GM23338 (cell line): ENCODE measurements at regions not wholly inside any gene's neighbourhood (a gene's known extent, or its start where the extent isn't known, plus 50 kb on each side); places are given as distances from the start of the nearest gene placed in this dataset.

ENCODE experiments used
- ATAC-seq: fragments of 200-7000 bp; cut with Tn5 transposase; 3 replicates; pipeline ENCODE4 v1.9.1; 2020
- DNase-seq: peaks from one replicate; pipeline ENCODE4 v3.0.0-alpha.2; 2015; ENCODE audit warnings: low spot score
- H2AFZ ChIP-seq: fragments of 200-600 bp; sonication (generic); 2 replicates; pipeline ENCODE4 v1.8.0; 2016; ENCODE audit warnings: antibody characterized with exemption, mild to moderate bottlenecking, moderate library complexity
- H3F3A ChIP-seq: fragments of 200-600 bp; sonication (generic); replicated peaks from 2 replicates; pipeline ENCODE4 v1.8.0; 2017; ENCODE audit warnings: antibody characterized with exemption, mixed run types, low read depth
- H3K27ac ChIP-seq: fragments of 200-600 bp; sonication (generic); 2 replicates; pipeline ENCODE4 v1.6.1; 2016; ENCODE audit warnings: low read depth
- H3K27me3 ChIP-seq: fragments of 200-600 bp; sonication (generic); 2 replicates; pipeline ENCODE4 v1.8.0; 2016; ENCODE audit warnings: mild to moderate bottlenecking, mixed run types, moderate library complexity; ENCODE audit not compliant: insufficient read depth
- H3K36me3 ChIP-seq: fragments of 200-600 bp; sonication (generic); 2 replicates; pipeline ENCODE4 v1.8.0; 2016; ENCODE audit warnings: mild to moderate bottlenecking; ENCODE audit not compliant: insufficient read depth
- H3K4me1 ChIP-seq: fragments of 200-600 bp; sonication (generic); 2 replicates; pipeline ENCODE4 v1.8.0; 2016; ENCODE audit warnings: mild to moderate bottlenecking, moderate library complexity; ENCODE audit not compliant: insufficient read depth
- H3K4me2 ChIP-seq: fragments of 200-600 bp; sonication (generic); 2 replicates; pipeline ENCODE4 v1.7.1; 2017; ENCODE audit warnings: mixed run types
- H3K4me3 ChIP-seq: fragments of 200-600 bp; sonication (generic); 2 replicates; pipeline ENCODE4 v1.6.1; 2016; ENCODE audit warnings: mixed run types
- H3K79me2 ChIP-seq: fragments of 200-600 bp; sonication (generic); replicated peaks from 2 replicates; pipeline ENCODE4 v1.8.0; 2017; ENCODE audit warnings: mild to moderate bottlenecking; ENCODE audit not compliant: insufficient read depth
- H3K9me2 ChIP-seq: fragments of 200-600 bp; sonication (generic); 2 replicates; pipeline ENCODE4 v1.8.0; 2017; ENCODE audit not compliant: insufficient read depth
- H4K20me1 ChIP-seq: fragments of 200-600 bp; sonication (generic); replicated peaks from 2 replicates; pipeline ENCODE4 v1.8.0; 2017; ENCODE audit warnings: mild to moderate bottlenecking; ENCODE audit not compliant: insufficient read depth
- H3K27ac Mint-ChIP-seq: 2 replicates; pipeline ENCODE4 v1.8.0; 2020; ENCODE audit warnings: inconsistent platforms, mild to moderate bottlenecking, moderate library complexity, mixed read lengths
- H3K27me3 Mint-ChIP-seq: 3 replicates; pipeline ENCODE4 v1.8.0; 2022; ENCODE audit warnings: low read depth, mild to moderate bottlenecking, moderate library complexity, mixed read lengths, inconsistent platforms; ENCODE audit not compliant: insufficient read depth, poor library complexity
- H3K36me3 Mint-ChIP-seq: 3 replicates; pipeline ENCODE4 v1.8.0; 2021; ENCODE audit warnings: low read depth, mild to moderate bottlenecking, inconsistent platforms, moderate library complexity, mixed read lengths
- H3K4me1 Mint-ChIP-seq: 3 replicates; pipeline ENCODE4 v1.8.0; 2020; ENCODE audit warnings: mild to moderate bottlenecking, inconsistent platforms, mixed read lengths
- H3K4me3 Mint-ChIP-seq: 3 replicates; pipeline ENCODE4 v1.8.0; 2021; ENCODE audit warnings: moderate library complexity, mild to moderate bottlenecking, inconsistent platforms, mixed read lengths
- H3K9me3 Mint-ChIP-seq: 3 replicates; pipeline ENCODE4 v1.8.0; 2020; ENCODE audit warnings: moderate library complexity, mild to moderate bottlenecking, inconsistent platforms, mixed read lengths
- CREB1 ChIP-seq: fragments of 250-450 bp; sonication (Bioruptor Pico); IDR thresholded peaks from 2 replicates; pipeline ENCODE4 v1.5.0; 2020; ENCODE audit warnings: low read depth, mild to moderate bottlenecking, moderate library complexity
- EZH2 ChIP-seq: fragments of 200-600 bp; sonication (generic); IDR thresholded peaks from one replicate; pipeline ENCODE4 v1.8.0; 2017; ENCODE audit warnings: antibody characterized with exemption, mild to moderate bottlenecking, low read depth; ENCODE audit not compliant: unreplicated experiment
- EZH2phosphoT487 ChIP-seq: fragments of 200-600 bp; sonication (generic); IDR thresholded peaks from one replicate; pipeline ENCODE4 v1.8.1; 2018; ENCODE audit warnings: antibody characterized with exemption; ENCODE audit not compliant: unreplicated experiment
- JUNB ChIP-seq: IDR thresholded peaks from one replicate; pipeline ENCODE4 v1.6.1; 2016; ENCODE audit warnings: antibody characterized with exemption; ENCODE audit not compliant: unreplicated experiment
- POLR2AphosphoS5 ChIP-seq: IDR thresholded peaks from 2 replicates; pipeline ENCODE4 v1.6.1; 2016; ENCODE audit warnings: antibody characterized with exemption, low read depth
- STAT1 ChIP-seq: IDR thresholded peaks from one replicate; pipeline ENCODE4 v1.6.1; 2016; ENCODE audit warnings: antibody characterized with exemption; ENCODE audit not compliant: unreplicated experiment
- ZNF331 ChIP-seq: fragments of 250-450 bp; sonication (Bioruptor Pico); IDR thresholded peaks from 2 replicates; pipeline ENCODE4 v1.5.0; 2020; ENCODE audit warnings: low read depth, mild to moderate bottlenecking, moderate library complexity
- TF ChIP-seq, protein P1 (sequence below), 2 experiments: fragments of 200-600 bp in 1 of 2; sonication (generic) in 1 of 2; conservative IDR thresholded peaks; 2 replicates each; pipeline versions ENCODE4 v1.5.1 to v1.6.1; 2016 to 2017; ENCODE audit warnings: antibody characterized with exemption in 2 of 2, low read depth in 2 of 2, mild to moderate bottlenecking in 2 of 2, moderate library complexity in 1 of 2
- TF ChIP-seq, protein P2 (sequence below): IDR thresholded peaks from 2 replicates; pipeline ENCODE4 v1.6.1; 2016; ENCODE audit warnings: antibody characterized with exemption
- TF ChIP-seq, protein P3 (sequence below): fragments of 250-450 bp; sonication (Bioruptor Pico); IDR thresholded peaks from 2 replicates; pipeline ENCODE4 v1.5.0; 2020; ENCODE audit warnings: mild to moderate bottlenecking, moderate library complexity
- TF ChIP-seq, protein P4 (sequence below): IDR thresholded peaks from one replicate; pipeline ENCODE4 v1.6.1; 2018; ENCODE audit warnings: antibody characterized with exemption; ENCODE audit not compliant: unreplicated experiment

DNA sequence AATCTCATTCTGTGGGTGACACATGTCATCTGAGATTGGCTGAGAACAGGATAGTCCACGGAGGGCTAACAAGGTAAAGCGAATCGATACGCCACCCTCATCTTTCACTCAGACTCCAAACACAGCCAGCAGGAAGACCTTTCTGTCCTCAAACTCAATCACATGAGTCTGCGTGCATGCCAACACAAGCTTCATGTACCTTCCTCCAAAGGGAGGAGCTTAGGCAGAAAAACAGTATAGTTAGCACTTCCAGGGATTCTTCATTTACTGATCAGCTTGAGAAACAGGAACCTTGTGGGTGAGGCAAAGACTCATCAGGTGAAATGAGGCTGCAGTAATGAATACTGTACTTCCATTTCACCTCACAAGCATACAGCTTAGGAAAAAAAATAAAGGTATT, 767.1 kb upstream of the API5 start (continued):
- TF ChIP-seq EZH2 (no peak), ZNF331 (no peak), CREB1 (CRISPR knock-in tag) (no peak)
- TF ChIP-seq, protein P1, sequence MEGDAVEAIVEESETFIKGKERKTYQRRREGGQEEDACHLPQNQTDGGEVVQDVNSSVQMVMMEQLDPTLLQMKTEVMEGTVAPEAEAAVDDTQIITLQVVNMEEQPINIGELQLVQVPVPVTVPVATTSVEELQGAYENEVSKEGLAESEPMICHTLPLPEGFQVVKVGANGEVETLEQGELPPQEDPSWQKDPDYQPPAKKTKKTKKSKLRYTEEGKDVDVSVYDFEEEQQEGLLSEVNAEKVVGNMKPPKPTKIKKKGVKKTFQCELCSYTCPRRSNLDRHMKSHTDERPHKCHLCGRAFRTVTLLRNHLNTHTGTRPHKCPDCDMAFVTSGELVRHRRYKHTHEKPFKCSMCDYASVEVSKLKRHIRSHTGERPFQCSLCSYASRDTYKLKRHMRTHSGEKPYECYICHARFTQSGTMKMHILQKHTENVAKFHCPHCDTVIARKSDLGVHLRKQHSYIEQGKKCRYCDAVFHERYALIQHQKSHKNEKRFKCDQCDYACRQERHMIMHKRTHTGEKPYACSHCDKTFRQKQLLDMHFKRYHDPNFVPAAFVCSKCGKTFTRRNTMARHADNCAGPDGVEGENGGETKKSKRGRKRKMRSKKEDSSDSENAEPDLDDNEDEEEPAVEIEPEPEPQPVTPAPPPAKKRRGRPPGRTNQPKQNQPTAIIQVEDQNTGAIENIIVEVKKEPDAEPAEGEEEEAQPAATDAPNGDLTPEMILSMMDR (conservative IDR thresholded peaks at IDR 0.05; ENCODE audit: low read depth in 2 of 2), result no peak

DNA sequence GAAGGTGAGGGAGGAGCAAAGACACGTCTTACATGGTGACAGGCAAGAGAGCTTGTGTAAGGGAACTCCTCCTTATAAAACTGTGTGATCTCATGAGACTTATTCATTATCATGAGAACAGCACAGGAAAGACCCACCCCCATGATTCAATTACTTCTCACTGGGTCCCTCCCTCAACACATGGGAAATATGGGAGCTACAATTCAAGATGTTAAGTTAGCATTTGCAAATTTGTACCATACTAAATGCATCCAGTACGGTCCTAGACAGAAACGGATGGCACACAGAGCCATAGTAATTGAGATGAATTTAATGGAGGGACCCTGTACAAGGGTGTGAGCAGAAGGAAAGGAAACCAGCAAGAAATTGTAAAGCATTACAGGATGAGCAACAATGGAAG, 765.8 kb upstream of the API5 start:
- ATAC-seq (no peak), DNase-seq (no peak)
- no peak overlapping the region for H3K27ac ChIP-seq
- H3K36me3 ChIP-seq, result no peaks in the 10 kb centered on the region
- Mint-ChIP-seq H3K4me3 (no peak overlapping the region), H3K4me1 (no peaks in the 10 kb centered on the region), H3K27me3 (no peaks in the 10 kb centered on the region), H3K27ac (no peak overlapping the region), H3K36me3 (no peaks in the 10 kb centered on the region; the same call in 2 of the 3 replicates), H3K9me3 (peaks cover 77% of the 10 kb centered on the region)
- no peaks in the 10 kb centered on the region for H3K79me2 ChIP-seq
- H3K4me3 ChIP-seq, result no peak overlapping the region
- H3K9me2 ChIP-seq, result no peaks in the 10 kb centered on the region
- H2AFZ ChIP-seq, result no peak overlapping the region
- H3K27me3 ChIP-seq, result no peaks in the 10 kb centered on the region
- H3F3A ChIP-seq, result no peaks in the 10 kb centered on the region
- H3K4me1 ChIP-seq, result no peaks in the 10 kb centered on the region
- no peak overlapping the region for H3K4me2 ChIP-seq
- no peaks in the 10 kb centered on the region for H4K20me1 ChIP-seq
- TF ChIP-seq POLR2AphosphoS5, result no peak
- no peak for TF ChIP-seq JUNB
- TF ChIP-seq EZH2phosphoT487, result no peak
- TF ChIP-seq, protein P1 (conservative IDR thresholded peaks at IDR 0.05; ENCODE audit: low read depth in 2 of 2), result no peak
- TF ChIP-seq, protein P2, sequence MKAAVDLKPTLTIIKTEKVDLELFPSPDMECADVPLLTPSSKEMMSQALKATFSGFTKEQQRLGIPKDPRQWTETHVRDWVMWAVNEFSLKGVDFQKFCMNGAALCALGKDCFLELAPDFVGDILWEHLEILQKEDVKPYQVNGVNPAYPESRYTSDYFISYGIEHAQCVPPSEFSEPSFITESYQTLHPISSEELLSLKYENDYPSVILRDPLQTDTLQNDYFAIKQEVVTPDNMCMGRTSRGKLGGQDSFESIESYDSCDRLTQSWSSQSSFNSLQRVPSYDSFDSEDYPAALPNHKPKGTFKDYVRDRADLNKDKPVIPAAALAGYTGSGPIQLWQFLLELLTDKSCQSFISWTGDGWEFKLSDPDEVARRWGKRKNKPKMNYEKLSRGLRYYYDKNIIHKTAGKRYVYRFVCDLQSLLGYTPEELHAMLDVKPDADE, result no peak
- TF ChIP-seq, protein P3, sequence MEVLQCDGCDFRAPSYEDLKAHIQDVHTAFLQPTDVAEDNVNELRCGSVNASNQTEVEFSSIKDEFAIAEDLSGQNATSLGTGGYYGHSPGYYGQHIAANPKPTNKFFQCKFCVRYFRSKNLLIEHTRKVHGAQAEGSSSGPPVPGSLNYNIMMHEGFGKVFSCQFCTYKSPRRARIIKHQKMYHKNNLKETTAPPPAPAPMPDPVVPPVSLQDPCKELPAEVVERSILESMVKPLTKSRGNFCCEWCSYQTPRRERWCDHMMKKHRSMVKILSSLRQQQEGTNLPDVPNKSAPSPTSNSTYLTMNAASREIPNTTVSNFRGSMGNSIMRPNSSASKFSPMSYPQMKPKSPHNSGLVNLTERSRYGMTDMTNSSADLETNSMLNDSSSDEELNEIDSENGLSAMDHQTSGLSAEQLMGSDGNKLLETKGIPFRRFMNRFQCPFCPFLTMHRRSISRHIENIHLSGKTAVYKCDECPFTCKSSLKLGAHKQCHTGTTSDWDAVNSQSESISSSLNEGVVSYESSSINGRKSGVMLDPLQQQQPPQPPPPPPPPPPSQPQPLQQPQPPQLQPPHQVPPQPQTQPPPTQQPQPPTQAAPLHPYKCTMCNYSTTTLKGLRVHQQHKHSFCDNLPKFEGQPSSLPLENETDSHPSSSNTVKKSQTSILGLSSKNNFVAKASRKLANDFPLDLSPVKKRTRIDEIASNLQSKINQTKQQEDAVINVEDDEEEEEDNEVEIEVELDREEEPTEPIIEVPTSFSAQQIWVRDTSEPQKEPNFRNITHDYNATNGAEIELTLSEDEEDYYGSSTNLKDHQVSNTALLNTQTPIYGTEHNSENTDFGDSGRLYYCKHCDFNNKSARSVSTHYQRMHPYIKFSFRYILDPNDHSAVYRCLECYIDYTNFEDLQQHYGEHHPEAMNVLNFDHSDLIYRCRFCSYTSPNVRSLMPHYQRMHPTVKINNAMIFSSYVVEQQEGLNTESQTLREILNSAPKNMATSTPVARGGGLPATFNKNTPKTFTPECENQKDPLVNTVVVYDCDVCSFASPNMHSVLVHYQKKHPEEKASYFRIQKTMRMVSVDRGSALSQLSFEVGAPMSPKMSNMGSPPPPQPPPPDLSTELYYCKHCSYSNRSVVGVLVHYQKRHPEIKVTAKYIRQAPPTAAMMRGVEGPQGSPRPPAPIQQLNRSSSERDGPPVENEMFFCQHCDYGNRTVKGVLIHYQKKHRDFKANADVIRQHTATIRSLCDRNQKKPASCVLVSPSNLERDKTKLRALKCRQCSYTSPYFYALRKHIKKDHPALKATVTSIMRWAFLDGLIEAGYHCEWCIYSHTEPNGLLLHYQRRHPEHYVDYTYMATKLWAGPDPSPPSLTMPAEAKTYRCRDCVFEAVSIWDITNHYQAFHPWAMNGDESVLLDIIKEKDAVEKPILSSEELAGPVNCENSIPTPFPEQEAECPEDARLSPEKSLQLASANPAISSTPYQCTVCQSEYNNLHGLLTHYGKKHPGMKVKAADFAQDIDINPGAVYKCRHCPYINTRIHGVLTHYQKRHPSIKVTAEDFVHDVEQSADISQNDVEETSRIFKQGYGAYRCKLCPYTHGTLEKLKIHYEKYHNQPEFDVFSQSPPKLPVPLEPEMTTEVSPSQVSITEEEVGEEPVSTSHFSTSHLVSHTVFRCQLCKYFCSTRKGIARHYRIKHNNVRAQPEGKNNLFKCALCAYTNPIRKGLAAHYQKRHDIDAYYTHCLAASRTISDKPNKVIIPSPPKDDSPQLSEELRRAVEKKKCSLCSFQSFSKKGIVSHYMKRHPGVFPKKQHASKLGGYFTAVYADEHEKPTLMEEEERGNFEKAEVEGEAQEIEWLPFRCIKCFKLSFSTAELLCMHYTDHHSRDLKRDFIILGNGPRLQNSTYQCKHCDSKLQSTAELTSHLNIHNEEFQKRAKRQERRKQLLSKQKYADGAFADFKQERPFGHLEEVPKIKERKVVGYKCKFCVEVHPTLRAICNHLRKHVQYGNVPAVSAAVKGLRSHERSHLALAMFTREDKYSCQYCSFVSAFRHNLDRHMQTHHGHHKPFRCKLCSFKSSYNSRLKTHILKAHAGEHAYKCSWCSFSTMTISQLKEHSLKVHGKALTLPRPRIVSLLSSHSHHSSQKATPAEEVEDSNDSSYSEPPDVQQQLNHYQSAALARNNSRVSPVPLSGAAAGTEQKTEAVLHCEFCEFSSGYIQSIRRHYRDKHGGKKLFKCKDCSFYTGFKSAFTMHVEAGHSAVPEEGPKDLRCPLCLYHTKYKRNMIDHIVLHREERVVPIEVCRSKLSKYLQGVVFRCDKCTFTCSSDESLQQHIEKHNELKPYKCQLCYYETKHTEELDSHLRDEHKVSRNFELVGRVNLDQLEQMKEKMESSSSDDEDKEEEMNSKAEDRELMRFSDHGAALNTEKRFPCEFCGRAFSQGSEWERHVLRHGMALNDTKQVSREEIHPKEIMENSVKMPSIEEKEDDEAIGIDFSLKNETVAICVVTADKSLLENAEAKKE (CRISPR knock-in tag), result no peak
- TF ChIP-seq, protein P4, sequence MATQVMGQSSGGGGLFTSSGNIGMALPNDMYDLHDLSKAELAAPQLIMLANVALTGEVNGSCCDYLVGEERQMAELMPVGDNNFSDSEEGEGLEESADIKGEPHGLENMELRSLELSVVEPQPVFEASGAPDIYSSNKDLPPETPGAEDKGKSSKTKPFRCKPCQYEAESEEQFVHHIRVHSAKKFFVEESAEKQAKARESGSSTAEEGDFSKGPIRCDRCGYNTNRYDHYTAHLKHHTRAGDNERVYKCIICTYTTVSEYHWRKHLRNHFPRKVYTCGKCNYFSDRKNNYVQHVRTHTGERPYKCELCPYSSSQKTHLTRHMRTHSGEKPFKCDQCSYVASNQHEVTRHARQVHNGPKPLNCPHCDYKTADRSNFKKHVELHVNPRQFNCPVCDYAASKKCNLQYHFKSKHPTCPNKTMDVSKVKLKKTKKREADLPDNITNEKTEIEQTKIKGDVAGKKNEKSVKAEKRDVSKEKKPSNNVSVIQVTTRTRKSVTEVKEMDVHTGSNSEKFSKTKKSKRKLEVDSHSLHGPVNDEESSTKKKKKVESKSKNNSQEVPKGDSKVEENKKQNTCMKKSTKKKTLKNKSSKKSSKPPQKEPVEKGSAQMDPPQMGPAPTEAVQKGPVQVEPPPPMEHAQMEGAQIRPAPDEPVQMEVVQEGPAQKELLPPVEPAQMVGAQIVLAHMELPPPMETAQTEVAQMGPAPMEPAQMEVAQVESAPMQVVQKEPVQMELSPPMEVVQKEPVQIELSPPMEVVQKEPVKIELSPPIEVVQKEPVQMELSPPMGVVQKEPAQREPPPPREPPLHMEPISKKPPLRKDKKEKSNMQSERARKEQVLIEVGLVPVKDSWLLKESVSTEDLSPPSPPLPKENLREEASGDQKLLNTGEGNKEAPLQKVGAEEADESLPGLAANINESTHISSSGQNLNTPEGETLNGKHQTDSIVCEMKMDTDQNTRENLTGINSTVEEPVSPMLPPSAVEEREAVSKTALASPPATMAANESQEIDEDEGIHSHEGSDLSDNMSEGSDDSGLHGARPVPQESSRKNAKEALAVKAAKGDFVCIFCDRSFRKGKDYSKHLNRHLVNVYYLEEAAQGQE, result no peak
- TF ChIP-seq STAT1, result no peak
- no peak for TF ChIP-seq CREB1 (CRISPR knock-in tag)
